NCI-H524 (cell line): ENCODE measurements at regions not wholly inside any gene's neighbourhood (a gene's known extent, or its start where the extent isn't known, plus 50 kb on each side); places are given as distances from the start of the nearest gene placed in this dataset.
A peak's percentile ranks its signal among the peaks of the same experiment; 100 is the strongest.
"Not testable (repeated sequence)": the region's sequence is repeated elsewhere in the genome, so short reads cannot be mapped to it uniquely, and the experiment has no call there.

Source experiments
- DNase-seq, 2 experiments: peaks; one replicate each; lab custom pipeline; 2025; lab: John Stamatoyannopoulos, UW

- DNase-seq: no peak
These were observed 385.9 kb downstream of the GLUD2 start for GRCh38 chrX:121433289-121433688.

GRCh38 chrX:121437666-121438065 is 390.3 kb downstream of the GLUD2 start:
- DNase-seq: not testable (repeated sequence)

- no peak for DNase-seq
These were observed 408.5 kb downstream of the GLUD2 start for GRCh38 chrX:121455890-121456289.

- DNase-seq: no peak
These were observed 408.9 kb downstream of the GLUD2 start for GRCh38 chrX:121456315-121456714.

- DNase-seq: no peak
These were observed 409.7 kb downstream of the GLUD2 start for GRCh38 chrX:121457096-121457495.

- peak; percentile 11 to 48 for DNase-seq
These were observed 432.0 kb downstream of the GLUD2 start for GRCh38 chrX:121479406-121479805.

- no peak for DNase-seq
These were observed 449.6 kb downstream of the GLUD2 start for GRCh38 chrX:121496966-121497365.

GRCh38 chrX:121504153-121504552 is 456.7 kb downstream of the GLUD2 start:
- DNase-seq: no peak

GRCh38 chrX:121546317-121546716 is 498.9 kb downstream of the GLUD2 start:
- no peak for DNase-seq

GRCh38 chrX:121558886-121559285 is 511.5 kb downstream of the GLUD2 start:
- DNase-seq: no peak

GRCh38 chrX:121562616-121563015 is 515.2 kb downstream of the GLUD2 start:
- DNase-seq: peak in 1 of 2 experiments; percentile 13

- no peak for DNase-seq
These were observed 522.2 kb downstream of the GLUD2 start for GRCh38 chrX:121569609-121570008.

GRCh38 chrX:121570072-121570841 is 522.8 kb downstream of the GLUD2 start:
- DNase-seq: no peak

GRCh38 chrX:121571333-121571732 is 523.9 kb downstream of the GLUD2 start:
- peak in 1 of 2 experiments; percentile 41 for DNase-seq

GRCh38 chrX:121574384-121574783 is 527.0 kb downstream of the GLUD2 start:
- not testable (repeated sequence) for DNase-seq

GRCh38 chrX:121579016-121579760 is 531.8 kb downstream of the GLUD2 start:
- DNase-seq: peak; percentile 30 to 65

GRCh38 chrX:121581885-121582284 is 534.5 kb downstream of the GLUD2 start:
- DNase-seq: peak; percentile 5 to 42

- DNase-seq: no peak
These were observed 538.2 kb downstream of the GLUD2 start for GRCh38 chrX:121585626-121586025.

GRCh38 chrX:121592884-121593283 is 545.5 kb downstream of the GLUD2 start:
- DNase-seq: peak in 1 of 2 experiments; percentile 3

GRCh38 chrX:121598356-121598755 is 550.9 kb downstream of the GLUD2 start:
- DNase-seq: no peak

GRCh38 chrX:121635141-121635540 is 587.7 kb downstream of the GLUD2 start:
- DNase-seq: no peak

GRCh38 chrX:121639781-121640180 is 592.4 kb downstream of the GLUD2 start:
- DNase-seq: no peak

GRCh38 chrX:121641560-121641959 is 594.1 kb downstream of the GLUD2 start:
- no peak for DNase-seq
